ENCODE measurements at regions not wholly inside any gene's neighbourhood (a gene's known extent, or its start where the extent isn't known, plus 50 kb on each side); places are given as distances from the start of the nearest gene placed in this dataset.
"Not testable (repeated sequence)": the region's sequence is repeated elsewhere in the genome, so short reads cannot be mapped to it uniquely, and the experiment has no call there.

- H3K9me3 ChIP-seq (ENCODE audit: control insufficient read depth in 1 of 2, insufficient read depth in 1 of 2, low read length in 2 of 2); DNase-seq; H3K9me3 Mint-ChIP-seq; H3K27me3 ChIP-seq (ENCODE audit: control insufficient read depth in 1 of 2, insufficient read depth in 2 of 2, low read length in 2 of 2); H3K4me1 Mint-ChIP-seq (ENCODE audit: low read depth); H3K27me3 Mint-ChIP-seq; H3K4me3 ChIP-seq (ENCODE audit: low read length); CTCF ChIA-PET; intact Hi-C loops (cut with DNase I, micrococcal nuclease); POLR2A ChIA-PET; H3K36me3 ChIP-seq (ENCODE audit: insufficient read depth, low read length); H3K36me3 Mint-ChIP-seq (ENCODE audit: low read depth); ATAC-seq (ENCODE audit: poor library complexity); H3K27ac Mint-ChIP-seq; H3K4me1 ChIP-seq (ENCODE audit: insufficient read depth, low read length); H3K27ac ChIP-seq (ENCODE audit: low read depth in 1 of 2, low read length in 2 of 2); H3K4me3 Mint-ChIP-seq: not testable (repeated sequence)
Measured at GRCh38 chr14:105614987-105615386, 88.6 kb downstream of the TMEM121 start.

GRCh38 chr14:105615986-105616801 is 89.8 kb downstream of the TMEM121 start:
- not testable (repeated sequence) for DNase-seq; ATAC-seq (ENCODE audit: poor library complexity); H3K36me3 Mint-ChIP-seq (ENCODE audit: low read depth)

GRCh38 chr14:105616802-105617192 is 90.4 kb downstream of the TMEM121 start:
- intact Hi-C loops (cut with DNase I, micrococcal nuclease), result loop anchor here in 1 of 2 experiments (2.0 kb wide), 2 partner anchors 16 to 144 kb away; no protein-coding TSS in a partner anchor
- no peaks in the 10 kb centered on the region for H3K27me3 ChIP-seq (ENCODE audit: control insufficient read depth in 1 of 2, insufficient read depth in 2 of 2, low read length in 2 of 2)
- ATAC-seq (ENCODE audit: poor library complexity) (no peak), DNase-seq (no peak)
- Mint-ChIP-seq H3K27ac (no peak overlapping the region), H3K36me3 (ENCODE audit: low read depth) (no peaks in the 10 kb centered on the region), H3K4me3 (no peak overlapping the region), H3K27me3 (peaks cover 9% of the 10 kb centered on the region), H3K9me3 (no peaks in the 10 kb centered on the region), H3K4me1 (ENCODE audit: low read depth) (no peaks in the 10 kb centered on the region)
- H3K27ac ChIP-seq (ENCODE audit: low read depth in 1 of 2, low read length in 2 of 2), result no peak overlapping the region
- ChIA-PET POLR2A (no interaction called here), CTCF (no interaction called here)
- H3K9me3 ChIP-seq (ENCODE audit: control insufficient read depth in 1 of 2, insufficient read depth in 1 of 2, low read length in 2 of 2), result no peaks in the 10 kb centered on the region
- H3K4me1 ChIP-seq (ENCODE audit: insufficient read depth, low read length), result no peaks in the 10 kb centered on the region
- H3K4me3 ChIP-seq (ENCODE audit: low read length), result no peak overlapping the region
- TF ChIP-seq CTCF (IDR thresholded peaks at IDR 0.05), result no peak
- H3K36me3 ChIP-seq (ENCODE audit: insufficient read depth, low read length), result no peaks in the 10 kb centered on the region

More at GRCh38 chr14:105615986-105616801, 89.8 kb downstream of the TMEM121 start:
- H3K36me3 ChIP-seq (ENCODE audit: insufficient read depth, low read length); CTCF ChIA-PET; POLR2A ChIA-PET; H3K27me3 ChIP-seq (ENCODE audit: control insufficient read depth in 1 of 2, insufficient read depth in 2 of 2, low read length in 2 of 2); H3K4me3 ChIP-seq (ENCODE audit: low read length); H3K9me3 ChIP-seq (ENCODE audit: control insufficient read depth in 1 of 2, insufficient read depth in 1 of 2, low read length in 2 of 2); H3K27ac Mint-ChIP-seq; H3K4me1 Mint-ChIP-seq (ENCODE audit: low read depth); H3K27me3 Mint-ChIP-seq; H3K9me3 Mint-ChIP-seq; H3K4me1 ChIP-seq (ENCODE audit: insufficient read depth, low read length); H3K27ac ChIP-seq (ENCODE audit: low read depth in 1 of 2, low read length in 2 of 2); H3K4me3 Mint-ChIP-seq: not testable (repeated sequence)
- intact Hi-C loops (cut with DNase I, micrococcal nuclease), result loop anchor here in 1 of 2 experiments (2.0 kb wide), 2 partner anchors 17 to 145 kb away; no protein-coding TSS in a partner anchor

GRCh38 chr14:105617201-105617777 is 90.9 kb downstream of the TMEM121 start:
- Histone ChIP-seq H3K4me3 (ENCODE audit: low read length) (no peak overlapping the region), H3K9me3 (ENCODE audit: control insufficient read depth in 1 of 2, insufficient read depth in 1 of 2, low read length in 2 of 2) (no peaks in the 10 kb centered on the region), H3K4me1 (ENCODE audit: insufficient read depth, low read length) (no peaks in the 10 kb centered on the region), H3K27me3 (ENCODE audit: control insufficient read depth in 1 of 2, insufficient read depth in 2 of 2, low read length in 2 of 2) (no peaks in the 10 kb centered on the region), H3K27ac (ENCODE audit: low read depth in 1 of 2, low read length in 2 of 2) (no peak overlapping the region), H3K36me3 (ENCODE audit: insufficient read depth, low read length) (no peaks in the 10 kb centered on the region)
- Mint-ChIP-seq H3K36me3 (ENCODE audit: low read depth) (no peaks in the 10 kb centered on the region), H3K27ac (no peak overlapping the region), H3K27me3 (peaks cover 9% of the 10 kb centered on the region), H3K4me1 (ENCODE audit: low read depth) (no peaks in the 10 kb centered on the region), H3K4me3 (no peak overlapping the region), H3K9me3 (no peaks in the 10 kb centered on the region)
- ChIA-PET POLR2A (no interaction called here), CTCF (no interaction called here)
- DNase-seq (no peak), ATAC-seq (ENCODE audit: poor library complexity) (no peak)
- TF ChIP-seq CTCF (IDR thresholded peaks at IDR 0.05), result no peak
- intact Hi-C loops (cut with DNase I, micrococcal nuclease), result loop anchor here in 1 of 2 experiments (2.0 kb wide), 2 partner anchors 16 to 144 kb away; no protein-coding TSS in a partner anchor

- DNase-seq; H3K27ac ChIP-seq (ENCODE audit: low read depth in 1 of 2, low read length in 2 of 2); H3K9me3 Mint-ChIP-seq; H3K27ac Mint-ChIP-seq; ATAC-seq (ENCODE audit: poor library complexity); CTCF ChIA-PET; H3K4me3 Mint-ChIP-seq; POLR2A ChIA-PET; H3K9me3 ChIP-seq (ENCODE audit: control insufficient read depth in 1 of 2, insufficient read depth in 1 of 2, low read length in 2 of 2); H3K36me3 Mint-ChIP-seq (ENCODE audit: low read depth); H3K4me1 Mint-ChIP-seq (ENCODE audit: low read depth); H3K27me3 Mint-ChIP-seq; H3K4me3 ChIP-seq (ENCODE audit: low read length); H3K27me3 ChIP-seq (ENCODE audit: control insufficient read depth in 1 of 2, insufficient read depth in 2 of 2, low read length in 2 of 2); H3K36me3 ChIP-seq (ENCODE audit: insufficient read depth, low read length); H3K4me1 ChIP-seq (ENCODE audit: insufficient read depth, low read length): not testable (repeated sequence)
- intact Hi-C loops (cut with DNase I, micrococcal nuclease), result loop anchor here in 1 of 2 experiments (2.0 kb wide), 2 partner anchors 15 to 143 kb away; no protein-coding TSS in a partner anchor
Measured at GRCh38 chr14:105617805-105618204, 91.4 kb downstream of the TMEM121 start.

Data from CD4-positive, alpha-beta T cell (primary cell).